Breast epithelium (tissue), 4 donors: ENCODE measurements at regions not wholly inside any gene's neighbourhood (a gene's known extent, or its start where the extent isn't known, plus 50 kb on each side); places are given as distances from the start of the nearest gene placed in this dataset.

Source experiments
- DNase-seq, 2 donors: peaks; one replicate each; pipeline ENCODE4 v3.0.0-alpha.2; 2019; ENCODE audit warnings: low spot score in 2 of 2
- H3K27ac ChIP-seq, 2 donors: fragments of 200-600 bp; sonication (generic) in 1 of 2; one replicate each; pipeline ENCODE4 v1.5.1; 2016 to 2019; ENCODE audit warnings: mild to moderate bottlenecking in 1 of 2
- H3K27me3 ChIP-seq, 2 donors: fragments of 200-600 bp; sonication (generic) in 1 of 2; one replicate each; pipeline versions ENCODE4 v1.5.1 to v1.6.0; 2017 to 2019; ENCODE audit warnings: control low read depth in 1 of 2, mild to moderate bottlenecking in 1 of 2
- H3K36me3 ChIP-seq: fragments of 200-600 bp; one replicate; pipeline ENCODE4 v1.5.1; 2019
- H3K4me1 ChIP-seq, 2 donors: fragments of 200-600 bp; sonication (generic); one replicate each; pipeline ENCODE4 v1.5.1; 2016 to 2019; ENCODE audit warnings: control low read depth in 1 of 2
- H3K4me3 ChIP-seq, 3 donors: fragments of 200-600 bp; sonication (generic); 1 replicate in 2 of 3; 2 replicates in 1 of 3; pipeline ENCODE4 v1.5.1; 2016 to 2019; ENCODE audit warnings: mild to moderate bottlenecking in 3 of 3, moderate library complexity in 2 of 3
- H3K9me3 ChIP-seq, 2 donors: fragments of 200-600 bp; sonication (generic) in 1 of 2; one replicate each; pipeline ENCODE4 v1.5.1; 2016 to 2019; ENCODE audit warnings: control low read depth in 1 of 2
- CTCF ChIP-seq, 3 donors: fragments of 450-650 bp; IDR thresholded peaks; one replicate each; pipeline ENCODE4 v1.5.1; 2016 to 2017; ENCODE audit warnings: antibody characterized with exemption in 3 of 3, mild to moderate bottlenecking in 3 of 3, moderate library complexity in 3 of 3
- POLR2A ChIP-seq: fragments of 450-650 bp; IDR thresholded peaks from one replicate; pipeline ENCODE4 v1.6.1; 2016; ENCODE audit warnings: antibody characterized with exemption, mild to moderate bottlenecking, moderate library complexity
- POLR2AphosphoS5 ChIP-seq, 3 donors: sonication (generic); formaldehyde crosslinking; IDR thresholded peaks; one replicate each; pipeline ENCODE4 v1.6.1; 2017; ENCODE audit warnings: antibody characterized with exemption in 3 of 3
- intact Hi-C: fragments of 100-400 bp; cut with DNase I; formaldehyde crosslinking; loops from one replicate; pipeline ENCODE4 v1.15.1; 2023; ENCODE audit warnings: low total_unique reads

GRCh38 chr10:128520211-128520815 is 394.1 kb upstream of the MKI67 start:
- Histone ChIP-seq H3K27ac (no peak overlapping the region), H3K27me3 (peaks cover 0 to 10% of the 10 kb centered on the region in 2 donors), H3K4me1 (no peaks in the 10 kb centered on the region), H3K4me3 (no peak overlapping the region), H3K36me3 (no peaks in the 10 kb centered on the region), H3K9me3 (peaks cover 0 to 10% of the 10 kb centered on the region in 2 donors)
- TF ChIP-seq POLR2A (no peak), CTCF (IDR thresholded peaks at IDR 0.05) (no peak), POLR2AphosphoS5 (IDR thresholded peaks at IDR 0.05) (no peak)
- intact Hi-C loops, result no loop called here
- no peak for DNase-seq

GRCh38 chr10:128522551-128523308 is 396.5 kb upstream of the MKI67 start:
- H3K4me1 ChIP-seq, result no peaks in the 10 kb centered on the region
- H3K9me3 ChIP-seq, result peaks cover 0 to 10% of the 10 kb centered on the region in 2 donors
- peaks cover 0 to 10% of the 10 kb centered on the region in 2 donors for H3K27me3 ChIP-seq
- intact Hi-C loops, result no loop called here
- H3K4me3 ChIP-seq, result no peak overlapping the region
- H3K36me3 ChIP-seq, result no peaks in the 10 kb centered on the region
- TF ChIP-seq CTCF (IDR thresholded peaks at IDR 0.05), result no peak
- no peak for TF ChIP-seq POLR2A
- no peak for TF ChIP-seq POLR2AphosphoS5 (IDR thresholded peaks at IDR 0.05)
- H3K27ac ChIP-seq, result no peak overlapping the region
- DNase-seq, result no peak

GRCh38 chr10:128525444-128525843 is 399.2 kb upstream of the MKI67 start:
- intact Hi-C loops, result loop anchor here (5.0 kb wide), 1 partner anchor 1043 kb away; no protein-coding TSS in a partner anchor

GRCh38 chr10:128525936-128526335 is 399.7 kb upstream of the MKI67 start:
- intact Hi-C loops, result loop anchor here (5.0 kb wide), 1 partner anchor 1044 kb away; no protein-coding TSS in a partner anchor
- no peaks in the 10 kb centered on the region for H3K4me1 ChIP-seq
- H3K4me3 ChIP-seq, result no peak overlapping the region
- H3K9me3 ChIP-seq, result no peaks in the 10 kb centered on the region
- TF ChIP-seq POLR2A (no peak), POLR2AphosphoS5 (IDR thresholded peaks at IDR 0.05) (no peak), CTCF (IDR thresholded peaks at IDR 0.05) (no peak)
- no peaks in the 10 kb centered on the region for H3K27me3 ChIP-seq
- H3K27ac ChIP-seq, result no peak overlapping the region
- DNase-seq, result no peak
- H3K36me3 ChIP-seq, result no peaks in the 10 kb centered on the region

More at GRCh38 chr10:128525444-128525843, 399.2 kb upstream of the MKI67 start:
- DNase-seq, result no peak
- H3K27ac ChIP-seq, result no peak overlapping the region
- peaks cover 0 to 3% of the 10 kb centered on the region in 2 donors for H3K9me3 ChIP-seq
- H3K36me3 ChIP-seq, result no peaks in the 10 kb centered on the region
- H3K27me3 ChIP-seq, result peaks cover 0 to 1% of the 10 kb centered on the region in 2 donors
- no peak overlapping the region for H3K4me3 ChIP-seq
- no peaks in the 10 kb centered on the region for H3K4me1 ChIP-seq
- no peak for TF ChIP-seq POLR2A
- no peak for TF ChIP-seq POLR2AphosphoS5 (IDR thresholded peaks at IDR 0.05)
- TF ChIP-seq CTCF (IDR thresholded peaks at IDR 0.05), result no peak

GRCh38 chr10:128526791-128527375 is 400.7 kb upstream of the MKI67 start:
- Histone ChIP-seq H3K27ac (no peak overlapping the region), H3K4me3 (no peak overlapping the region), H3K36me3 (no peaks in the 10 kb centered on the region), H3K9me3 (no peaks in the 10 kb centered on the region), H3K4me1 (no peaks in the 10 kb centered on the region), H3K27me3 (no peaks in the 10 kb centered on the region)
- TF ChIP-seq POLR2A (no peak), CTCF (IDR thresholded peaks at IDR 0.05) (no peak), POLR2AphosphoS5 (IDR thresholded peaks at IDR 0.05) (no peak)
- no peak for DNase-seq
- intact Hi-C loops, result loop anchor here (5.0 kb wide), 1 partner anchor 1045 kb away; no protein-coding TSS in a partner anchor
